ENCODE measurements at regions not wholly inside any gene's neighbourhood (a gene's known extent, or its start where the extent isn't known, plus 50 kb on each side); places are given as distances from the start of the nearest gene placed in this dataset.

GRCh38 chr2:139813340-139813739, 1033.2 kb upstream of the NXPH2 start:
- TF ChIP-seq POLR2A (IDR thresholded peaks at IDR 0.05): no peak
- no peak for TF ChIP-seq CTCF (IDR thresholded peaks at IDR 0.05)
- TF ChIP-seq POLR2AphosphoS5 (IDR thresholded peaks at IDR 0.05): no peak
